IMR-90 (cell line): ENCODE measurements at regions not wholly inside any gene's neighbourhood (a gene's known extent, or its start where the extent isn't known, plus 50 kb on each side); places are given as distances from the start of the nearest gene placed in this dataset.

Experiments
- ATAC-seq: fragments of 200-7000 bp; cut with Tn5 transposase; 2 replicates; pipeline ENCODE4 v1.9.1; 2020; ENCODE audit warnings: low read depth, mild to moderate bottlenecking, moderate library complexity
- BruUV-seq: library from RNA; stranded (reverse); fragments of 400-500 nt; replicated peaks from 2 replicates; lab custom pipeline; 2021; lab: Mats Ljungman, UMichigan
- CTCF ChIA-PET: fragments of 300-600 bp; formaldehyde crosslinking; extraction: SDS; loops from one replicate; lab custom pipeline; 2021; ENCODE audit warnings: antibody characterized with exemption; lab: Yijun Ruan, JAX
- POLR2A ChIA-PET: fragments of 300-600 bp; sonication (Branson Sonifier 250); formaldehyde crosslinking; loops from one replicate; lab custom pipeline; 2022; ENCODE audit warnings: antibody characterized with exemption; ENCODE audit not compliant: unreplicated experiment; lab: Charles Lee
- DNase-seq: peaks from one replicate; pipeline ENCODE4 v3.0.0; 2013
- H2AFZ ChIP-seq: replicated peaks from 2 replicates; pipeline ENCODE3; 2013; ENCODE audit warnings: low read length, mild to moderate bottlenecking; ENCODE audit not compliant: poor library complexity
- H2AK5ac ChIP-seq: 2 replicates; pipeline ENCODE4 v1.6.1; 2013; ENCODE audit warnings: low read depth, low read length, inconsistent platforms
- H2AK9ac ChIP-seq: replicated peaks from 2 replicates; pipeline ENCODE3; 2013; ENCODE audit warnings: mild to moderate bottlenecking, low read depth, low read length, moderate library complexity; ENCODE audit not compliant: poor library complexity
- H2BK120ac ChIP-seq: 2 replicates; pipeline ENCODE4 v1.6.1; 2013; ENCODE audit warnings: low read depth, low read length, inconsistent platforms
- H2BK15ac ChIP-seq: 3 replicates; pipeline ENCODE4 v1.6.1; 2013; ENCODE audit warnings: low read depth, low read length, inconsistent platforms
- H2BK20ac ChIP-seq: 2 replicates; pipeline ENCODE4 v1.6.1; 2013; ENCODE audit warnings: low read depth, mild to moderate bottlenecking, inconsistent platforms, low read length, moderate library complexity
- H2BK5ac ChIP-seq: 2 replicates; pipeline ENCODE4 v1.6.1; 2013; ENCODE audit warnings: mild to moderate bottlenecking, low read depth, low read length, inconsistent platforms; ENCODE audit not compliant: poor library complexity, severe bottlenecking
- H3K14ac ChIP-seq: replicated peaks from 2 replicates; pipeline ENCODE4 v1.6.1; 2013; ENCODE audit warnings: low read depth, low read length, inconsistent platforms
- H3K18ac ChIP-seq: 2 replicates; pipeline ENCODE4 v1.6.1; 2013; ENCODE audit warnings: low read depth, low read length, control low read depth
- H3K23ac ChIP-seq: 2 replicates; pipeline ENCODE4 v1.6.1; 2013; ENCODE audit warnings: low read depth, low read length, inconsistent platforms
- H3K27ac ChIP-seq: 2 replicates; pipeline ENCODE4 v1.5.1; 2013; ENCODE audit warnings: mild to moderate bottlenecking, control low read depth, low read length; ENCODE audit not compliant: insufficient read depth
- H3K27me3 ChIP-seq: 2 replicates; pipeline ENCODE4 v1.6.1; 2013; ENCODE audit warnings: low read length; ENCODE audit not compliant: control insufficient read depth, insufficient read depth
- H3K36me3 ChIP-seq: 2 replicates; pipeline ENCODE4 v1.6.1; 2013; ENCODE audit warnings: low read length, mixed read lengths; ENCODE audit not compliant: control insufficient read depth, insufficient read depth
- H3K4ac ChIP-seq: 2 replicates; pipeline ENCODE4 v1.6.1; 2013; ENCODE audit warnings: low read depth, low read length, inconsistent platforms
- H3K4me1 ChIP-seq: 2 replicates; pipeline ENCODE4 v1.6.1; 2013; ENCODE audit warnings: low read length, mixed read lengths; ENCODE audit not compliant: control insufficient read depth, insufficient read depth
- H3K4me2 ChIP-seq: 2 replicates; pipeline ENCODE4 v1.6.1; 2013; ENCODE audit warnings: low read depth, mild to moderate bottlenecking, control low read depth, low read length, moderate library complexity
- H3K4me3 ChIP-seq: 2 replicates; pipeline ENCODE4 v1.5.1; 2013; ENCODE audit warnings: low read depth, mild to moderate bottlenecking, control low read depth, low read length, moderate library complexity; ENCODE audit not compliant: insufficient read depth
- H3K56ac ChIP-seq: 2 replicates; pipeline ENCODE4 v1.6.1; 2013; ENCODE audit warnings: low read length, inconsistent platforms; ENCODE audit not compliant: insufficient read depth; ENCODE audit errors: extremely low read depth
- H3K79me1 ChIP-seq, 2 experiments: 2 replicates each; pipeline ENCODE4 v1.6.1; 2013; ENCODE audit warnings: low read length in 2 of 2, inconsistent platforms in 1 of 2, low read depth in 1 of 2
- H3K9ac ChIP-seq: 2 replicates; pipeline ENCODE4 v1.6.1; 2013; ENCODE audit warnings: low read depth, low read length, control low read depth
- H3K9me1 ChIP-seq: 2 replicates; pipeline ENCODE4 v1.6.1; 2013; ENCODE audit warnings: low read length, inconsistent platforms; ENCODE audit not compliant: insufficient read depth
- H3K9me3 ChIP-seq: 2 replicates; pipeline ENCODE4 v1.6.1; 2013; ENCODE audit warnings: low read length; ENCODE audit not compliant: control insufficient read depth, insufficient read depth
- H4K20me1 ChIP-seq: 2 replicates; pipeline ENCODE4 v1.6.1; 2013; ENCODE audit warnings: low read length, inconsistent platforms; ENCODE audit not compliant: insufficient read depth
- H4K5ac ChIP-seq: 2 replicates; pipeline ENCODE4 v1.6.1; 2013; ENCODE audit warnings: mild to moderate bottlenecking, low read depth, low read length, control low read depth
- H4K8ac ChIP-seq, 2 experiments: 2 replicates each; pipeline ENCODE4 v1.6.1; 2013; ENCODE audit warnings: low read depth in 2 of 2, low read length in 2 of 2, control low read depth in 1 of 2, inconsistent platforms in 1 of 2
- H4K91ac ChIP-seq: 2 replicates; pipeline ENCODE4 v1.6.1; 2013; ENCODE audit warnings: low read depth, low read length, inconsistent platforms; ENCODE audit not compliant: insufficient read depth
- BHLHE40 ChIP-seq: fragments of 150-350 bp; IDR thresholded peaks from 2 replicates; pipeline ENCODE4 v1.6.1; 2016; ENCODE audit warnings: mild to moderate bottlenecking, low read depth, low read length
- CEBPB ChIP-seq: IDR thresholded peaks from 2 replicates; pipeline ENCODE4 v1.6.1; 2012; ENCODE audit warnings: low read depth, low read length, improper control_type of control experiment
- CHD1 ChIP-seq: IDR thresholded peaks from 2 replicates; pipeline ENCODE4 v1.6.1; 2012; ENCODE audit warnings: low read depth, low read length, improper control_type of control experiment
- FOS ChIP-seq: fragments of 150-350 bp; IDR thresholded peaks from 2 replicates; pipeline ENCODE4 v1.6.1; 2016; ENCODE audit warnings: low read depth, low read length
- MAZ ChIP-seq: IDR thresholded peaks from 2 replicates; pipeline ENCODE4 v1.6.1; 2012; ENCODE audit warnings: low read depth, mild to moderate bottlenecking, low read length, improper control_type of control experiment, moderate library complexity, borderline replicate concordance
- MXI1 ChIP-seq: IDR thresholded peaks from 2 replicates; pipeline ENCODE4 v1.6.1; 2012; ENCODE audit warnings: low read depth, mild to moderate bottlenecking, low read length, moderate library complexity, borderline replicate concordance
- NFE2L2 ChIP-seq: fragments of 150-350 bp; IDR thresholded peaks from 2 replicates; pipeline ENCODE4 v1.6.1; 2016; ENCODE audit warnings: low read depth, mild to moderate bottlenecking, low read length
- POLR2A ChIP-seq: IDR thresholded peaks from 2 replicates; pipeline ENCODE4 v1.6.1; 2012; ENCODE audit warnings: mild to moderate bottlenecking, low read depth, low read length
- RAD21 ChIP-seq: IDR thresholded peaks from 2 replicates; pipeline ENCODE4 v1.6.1; 2012; ENCODE audit warnings: low read length, improper control_type of control experiment
- RCOR1 ChIP-seq: IDR thresholded peaks from 2 replicates; pipeline ENCODE4 v1.6.1; 2012; ENCODE audit warnings: mild to moderate bottlenecking, low read length, improper control_type of control experiment; ENCODE audit not compliant: insufficient replicate concordance
- RFX5 ChIP-seq: IDR thresholded peaks from 2 replicates; pipeline ENCODE4 v1.8.0; 2012; ENCODE audit warnings: low read depth, mild to moderate bottlenecking, low read length, moderate library complexity
- SMC3 ChIP-seq: fragments of 150-350 bp; IDR thresholded peaks from 2 replicates; pipeline ENCODE4 v1.6.1; 2016; ENCODE audit warnings: low read depth, mild to moderate bottlenecking, antibody characterized with exemption, low read length, moderate library complexity
- whole genome bisulfite sequencing, 2 experiments: methylation state at CpG; one replicate each; pipeline versions ENCODE4 v1.1.5 to v1.1.7; 2013; ENCODE audit warnings: missing lambda C conversion rate in 2 of 2; ENCODE audit not compliant: insufficient read length in 1 of 2; ENCODE audit errors: extremely low coverage in 2 of 2; 5-methylcytosine and 5-hydroxymethylcytosine counted together
- dilution Hi-C: fragments of 300-500 bp; cut with HindIII; formaldehyde crosslinking; loops from one replicate; pipeline ENCODE4 v1.14.3; 2018; ENCODE audit warnings: low sequenced_read_pairs; ENCODE audit not compliant: unreplicated experiment
- in situ Hi-C: fragments of 300-500 bp; cut with MboI; formaldehyde crosslinking; loops from 3 replicates; pipeline ENCODE4 v1.14.3; 2019; ENCODE audit warnings: low sequenced_read_pairs, inconsistent platforms, mixed read lengths
- intact Hi-C: fragments of 100-400 bp; cut with micrococcal nuclease; formaldehyde crosslinking; loops from 2 replicates; pipeline ENCODE4 v1.10.0; 2022
- TF ChIP-seq, protein P1 (sequence below): fragments of 150-350 bp; IDR thresholded peaks from 2 replicates; pipeline ENCODE4 v1.6.1; 2017; ENCODE audit warnings: mild to moderate bottlenecking, antibody characterized with exemption, low read length, low read depth
- TF ChIP-seq, protein P2 (sequence below): conservative IDR thresholded peaks from 2 replicates; pipeline ENCODE4 v1.5.1; 2012; ENCODE audit warnings: mild to moderate bottlenecking, low read depth, low read length, improper control_type of control experiment
- TF ChIP-seq, protein P3 (sequence below): fragments of 150-350 bp; IDR thresholded peaks from 2 replicates; pipeline ENCODE4 v1.6.1; 2016; ENCODE audit warnings: low read depth, mild to moderate bottlenecking, low read length, moderate library complexity, borderline replicate concordance

DNA sequence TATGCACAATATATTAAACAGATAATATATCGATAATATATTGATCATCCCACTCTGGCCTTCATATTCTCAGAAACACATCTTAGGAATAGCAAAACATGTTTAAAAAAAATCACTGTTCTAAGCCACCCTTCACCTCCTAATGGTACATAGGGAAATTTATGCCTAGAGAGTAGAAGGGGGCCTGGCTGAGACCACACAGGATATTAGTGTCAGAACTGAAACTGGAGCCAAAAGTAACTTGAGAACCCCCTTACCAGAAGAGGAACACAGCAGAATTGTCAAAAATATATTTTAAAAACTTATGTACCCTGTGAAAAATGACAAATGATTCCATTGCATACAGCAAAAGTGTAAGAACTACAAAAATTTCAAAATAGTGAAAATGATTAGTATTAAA lies 173.1 kb downstream of the VSIG4 start:
- ATAC-seq (no peak), DNase-seq (no peak)
- dilution Hi-C loops (no loop called here), intact Hi-C loops (no loop called here), in situ Hi-C loops (no loop called here)
- H3K56ac ChIP-seq: no peak overlapping the region
- H4K91ac ChIP-seq: no peak overlapping the region
- H3K27me3 ChIP-seq: no peaks in the 10 kb centered on the region
- H3K36me3 ChIP-seq: no peaks in the 10 kb centered on the region
- no peak overlapping the region for H2BK20ac ChIP-seq
- no peak overlapping the region for H3K27ac ChIP-seq
- no TSS peak for BruUV-seq
- no peak for TF ChIP-seq FOS
- TF ChIP-seq, protein P1, sequence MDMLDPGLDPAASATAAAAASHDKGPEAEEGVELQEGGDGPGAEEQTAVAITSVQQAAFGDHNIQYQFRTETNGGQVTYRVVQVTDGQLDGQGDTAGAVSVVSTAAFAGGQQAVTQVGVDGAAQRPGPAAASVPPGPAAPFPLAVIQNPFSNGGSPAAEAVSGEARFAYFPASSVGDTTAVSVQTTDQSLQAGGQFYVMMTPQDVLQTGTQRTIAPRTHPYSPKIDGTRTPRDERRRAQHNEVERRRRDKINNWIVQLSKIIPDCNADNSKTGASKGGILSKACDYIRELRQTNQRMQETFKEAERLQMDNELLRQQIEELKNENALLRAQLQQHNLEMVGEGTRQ: no peak
- TF ChIP-seq RCOR1: no peak
- TF ChIP-seq, protein P2, sequence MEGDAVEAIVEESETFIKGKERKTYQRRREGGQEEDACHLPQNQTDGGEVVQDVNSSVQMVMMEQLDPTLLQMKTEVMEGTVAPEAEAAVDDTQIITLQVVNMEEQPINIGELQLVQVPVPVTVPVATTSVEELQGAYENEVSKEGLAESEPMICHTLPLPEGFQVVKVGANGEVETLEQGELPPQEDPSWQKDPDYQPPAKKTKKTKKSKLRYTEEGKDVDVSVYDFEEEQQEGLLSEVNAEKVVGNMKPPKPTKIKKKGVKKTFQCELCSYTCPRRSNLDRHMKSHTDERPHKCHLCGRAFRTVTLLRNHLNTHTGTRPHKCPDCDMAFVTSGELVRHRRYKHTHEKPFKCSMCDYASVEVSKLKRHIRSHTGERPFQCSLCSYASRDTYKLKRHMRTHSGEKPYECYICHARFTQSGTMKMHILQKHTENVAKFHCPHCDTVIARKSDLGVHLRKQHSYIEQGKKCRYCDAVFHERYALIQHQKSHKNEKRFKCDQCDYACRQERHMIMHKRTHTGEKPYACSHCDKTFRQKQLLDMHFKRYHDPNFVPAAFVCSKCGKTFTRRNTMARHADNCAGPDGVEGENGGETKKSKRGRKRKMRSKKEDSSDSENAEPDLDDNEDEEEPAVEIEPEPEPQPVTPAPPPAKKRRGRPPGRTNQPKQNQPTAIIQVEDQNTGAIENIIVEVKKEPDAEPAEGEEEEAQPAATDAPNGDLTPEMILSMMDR: no peak
- no peak for TF ChIP-seq SMC3
- no peak for TF ChIP-seq RAD21
- TF ChIP-seq RFX5: no peak
- no peak for TF ChIP-seq BHLHE40
- no peak for TF ChIP-seq CEBPB
- TF ChIP-seq, protein P3, sequence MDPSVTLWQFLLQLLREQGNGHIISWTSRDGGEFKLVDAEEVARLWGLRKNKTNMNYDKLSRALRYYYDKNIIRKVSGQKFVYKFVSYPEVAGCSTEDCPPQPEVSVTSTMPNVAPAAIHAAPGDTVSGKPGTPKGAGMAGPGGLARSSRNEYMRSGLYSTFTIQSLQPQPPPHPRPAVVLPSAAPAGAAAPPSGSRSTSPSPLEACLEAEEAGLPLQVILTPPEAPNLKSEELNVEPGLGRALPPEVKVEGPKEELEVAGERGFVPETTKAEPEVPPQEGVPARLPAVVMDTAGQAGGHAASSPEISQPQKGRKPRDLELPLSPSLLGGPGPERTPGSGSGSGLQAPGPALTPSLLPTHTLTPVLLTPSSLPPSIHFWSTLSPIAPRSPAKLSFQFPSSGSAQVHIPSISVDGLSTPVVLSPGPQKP: no peak
- no peak for TF ChIP-seq CHD1
- TF ChIP-seq POLR2A: no peak
- TF ChIP-seq MXI1: no peak
- TF ChIP-seq MAZ: no peak
- TF ChIP-seq NFE2L2: no peak
- no peak overlapping the region for H2BK15ac ChIP-seq
- no peak overlapping the region for H3K9ac ChIP-seq
- no CpG with 5 or more reads among the region's 1 CpG for WGBS, 2 experiments
- no peak overlapping the region for H2AFZ ChIP-seq
- ChIA-PET CTCF (interaction anchor here (0.6 kb wide), 1 partner anchor 112 kb away, joined by 3 read pairs; no protein-coding TSS in a partner anchor), POLR2A (no interaction called here)
- H2BK120ac ChIP-seq: no peak overlapping the region
- no peaks in the 10 kb centered on the region for H3K9me3 ChIP-seq
- H3K4me1 ChIP-seq: no peaks in the 10 kb centered on the region
- no peak overlapping the region for H3K18ac ChIP-seq
- H2BK5ac ChIP-seq: no peak overlapping the region
- no peak overlapping the region for H3K14ac ChIP-seq
- H3K4ac ChIP-seq: no peak overlapping the region
- H3K9me1 ChIP-seq: no peaks in the 10 kb centered on the region
- no peak overlapping the region for H4K5ac ChIP-seq
- H3K79me1 ChIP-seq: no peaks in the 10 kb centered on the region
- no peak overlapping the region for H2AK5ac ChIP-seq
- no peak overlapping the region for H2AK9ac ChIP-seq
- no peak overlapping the region for H3K4me3 ChIP-seq
- H3K4me2 ChIP-seq: no peak overlapping the region
- H3K23ac ChIP-seq: no peak overlapping the region
- H4K20me1 ChIP-seq: no peaks in the 10 kb centered on the region
- H4K8ac ChIP-seq: no peak overlapping the region
